COLO829 (cell line): ENCODE measurements at regions not wholly inside any gene's neighbourhood (a gene's known extent, or its start where the extent isn't known, plus 50 kb on each side); places are given as distances from the start of the nearest gene placed in this dataset.
A peak's percentile ranks its signal among the peaks of the same experiment; 100 is the strongest.
"Not testable (repeated sequence)": the region's sequence is repeated elsewhere in the genome, so short reads cannot be mapped to it uniquely, and the experiment has no call there.

Source experiments
- DNase-seq: peaks from one replicate; pipeline ENCODE4 v3.0.0; 2012; ENCODE audit warnings: low spot score

GRCh38 chr18:41693008-41693407 lies 262.0 kb upstream of the PIK3C3 start:
- DNase-seq: no peak

DNA sequence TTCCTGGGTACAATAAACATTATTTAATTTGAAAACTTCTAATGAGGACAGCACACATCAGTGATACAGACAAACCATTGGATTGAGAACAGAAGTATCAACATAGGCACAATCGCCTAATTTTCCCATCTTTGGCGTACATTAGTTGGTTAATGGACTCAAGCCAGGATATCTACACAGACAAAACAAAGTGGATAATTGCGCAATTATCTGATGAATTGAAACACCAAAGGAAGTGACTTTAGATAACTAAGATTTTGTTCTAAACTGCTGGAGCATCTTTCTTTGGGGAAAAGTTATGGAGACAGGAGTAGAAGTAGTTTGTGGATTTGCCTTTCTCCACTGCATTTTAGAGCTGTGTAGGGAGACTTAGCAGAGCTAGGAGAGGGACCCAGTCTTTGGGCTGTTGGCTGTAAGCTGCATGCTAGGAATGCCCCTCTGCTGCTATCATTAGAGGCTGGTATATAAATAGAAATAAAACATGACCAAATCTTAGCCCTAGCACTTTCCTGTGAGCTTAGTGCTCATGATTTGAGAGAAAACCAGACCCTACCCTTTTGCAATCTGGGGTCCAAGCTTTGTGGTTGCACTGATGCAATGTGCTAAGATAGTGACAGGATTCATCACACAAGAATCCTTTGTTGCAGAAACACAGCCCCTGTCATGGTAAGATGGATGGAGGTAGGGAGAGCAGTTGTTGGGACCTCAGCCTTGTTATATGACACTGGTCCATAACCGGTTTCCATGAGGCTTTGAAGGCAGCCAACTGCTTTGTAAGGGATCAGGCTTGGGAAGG lies 264.5 kb upstream of the PIK3C3 start:
- no peak for DNase-seq

GRCh38 chr18:41687138-41687537 lies 267.9 kb upstream of the PIK3C3 start:
- no peak for DNase-seq

GRCh38 chr18:41681138-41681880 lies 273.7 kb upstream of the PIK3C3 start:
- DNase-seq: no peak

DNA sequence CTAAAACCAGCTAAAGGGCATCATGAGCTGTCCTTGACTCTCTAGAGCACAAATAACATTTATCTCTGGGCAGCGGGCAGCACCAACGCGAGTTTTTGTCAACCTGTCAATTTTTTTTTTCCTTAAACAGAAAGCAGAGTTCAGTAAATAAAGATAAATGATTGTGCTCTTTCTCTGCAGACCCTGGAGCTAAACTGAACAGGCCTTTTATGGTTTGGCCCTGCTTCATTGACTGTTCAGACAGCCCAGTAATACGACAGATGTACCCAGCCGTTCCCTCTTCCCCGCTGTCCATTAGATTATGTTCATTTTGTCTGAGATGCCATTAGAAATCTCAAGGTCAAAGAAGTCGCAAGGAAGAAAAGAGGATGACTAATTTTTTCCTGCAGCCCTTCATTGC lies 280.5 kb upstream of the PIK3C3 start:
- DNase-seq: no peak

- DNase-seq: no peak
These were observed 288.8 kb upstream of the PIK3C3 start for GRCh38 chr18:41666231-41666630.

GRCh38 chr18:41665210-41665609 lies 289.8 kb upstream of the PIK3C3 start:
- no peak for DNase-seq

- DNase-seq: no peak
These were observed 294.4 kb upstream of the PIK3C3 start for GRCh38 chr18:41660654-41661053.

- no peak for DNase-seq
These were observed 295.4 kb upstream of the PIK3C3 start for GRCh38 chr18:41659438-41660130.

DNA sequence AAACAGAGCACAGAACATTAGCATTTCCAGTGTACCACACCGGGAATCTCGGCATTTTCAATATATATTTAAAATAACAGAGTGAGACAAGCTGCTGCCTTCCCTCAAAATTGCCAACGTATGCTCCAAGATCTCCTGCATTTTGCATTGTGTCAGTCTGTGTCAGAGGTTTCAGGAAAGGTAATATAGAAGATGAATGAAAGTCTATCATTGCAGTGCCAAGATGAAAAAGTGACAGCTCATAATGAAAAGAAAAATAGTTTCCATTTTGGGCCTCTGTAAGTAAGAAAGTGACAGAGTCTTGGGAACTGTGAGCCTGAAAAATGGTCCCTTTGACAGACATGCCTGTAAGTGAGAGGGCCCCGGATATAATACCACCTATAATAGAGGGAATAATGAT lies 297.8 kb upstream of the PIK3C3 start:
- no peak for DNase-seq

GRCh38 chr18:41655074-41655473 lies 300.0 kb upstream of the PIK3C3 start:
- DNase-seq: no peak

- DNase-seq: no peak
These were observed 307.1 kb upstream of the PIK3C3 start for GRCh38 chr18:41647914-41648313.

DNA sequence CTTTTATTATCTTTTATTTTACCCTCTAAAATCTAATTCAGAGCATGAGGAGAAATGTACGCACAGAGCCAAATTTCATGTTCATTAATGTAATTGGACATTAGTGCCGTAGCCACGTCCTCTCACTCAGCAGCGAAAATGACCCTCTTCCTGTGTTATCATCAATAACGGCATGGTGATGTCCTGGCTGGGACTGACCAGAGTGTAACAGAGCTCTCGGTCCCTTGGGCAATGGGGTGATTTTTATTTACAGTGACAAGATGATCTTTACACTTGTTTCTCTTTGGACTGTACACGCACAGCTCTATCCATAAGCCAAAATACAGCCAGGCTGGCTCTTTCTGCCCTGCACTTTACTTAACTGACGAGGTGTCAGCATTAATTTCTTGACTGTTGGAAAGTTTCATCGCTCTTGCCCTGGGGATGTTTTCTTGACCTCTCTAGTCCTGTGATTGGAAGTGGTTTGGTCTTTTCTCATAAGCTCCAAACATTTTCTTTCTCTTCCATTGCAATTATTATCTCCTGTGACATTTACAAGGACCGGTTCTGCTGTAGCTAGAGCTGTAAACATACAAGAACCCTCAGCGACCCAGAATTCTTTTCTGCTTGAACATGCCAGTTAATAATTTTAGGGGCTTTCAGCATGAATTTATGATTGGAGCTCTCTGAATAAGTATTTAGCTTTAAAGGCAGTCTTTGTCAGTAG lies 308.0 kb upstream of the PIK3C3 start:
- no peak for DNase-seq

- no peak for DNase-seq
These were observed 309.3 kb upstream of the PIK3C3 start for GRCh38 chr18:41645589-41646360.

- DNase-seq: no peak
These were observed 310.6 kb upstream of the PIK3C3 start for GRCh38 chr18:41644466-41644865.

DNA sequence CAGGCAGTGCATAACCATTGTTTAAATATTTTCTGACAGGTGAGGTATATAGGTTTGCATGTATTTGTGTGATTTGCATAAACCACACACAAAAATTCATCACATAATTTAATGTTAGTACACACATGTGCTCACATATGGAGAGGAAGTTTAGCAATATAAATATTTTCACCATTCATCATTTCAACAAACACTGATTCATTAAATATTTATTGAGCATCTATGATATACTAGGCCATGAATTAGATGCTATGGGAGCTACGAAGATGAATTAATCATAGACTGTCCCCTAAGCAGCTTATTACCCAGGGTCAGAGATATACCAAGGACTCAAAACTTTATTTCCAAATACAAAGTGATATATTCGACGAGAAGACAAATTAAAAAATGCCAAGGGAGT lies 311.6 kb upstream of the PIK3C3 start:
- no peak for DNase-seq

GRCh38 chr18:41642756-41643155 lies 312.3 kb upstream of the PIK3C3 start:
- DNase-seq: no peak

- DNase-seq: no peak
These were observed 315.8 kb upstream of the PIK3C3 start for GRCh38 chr18:41639218-41639617.

DNA sequence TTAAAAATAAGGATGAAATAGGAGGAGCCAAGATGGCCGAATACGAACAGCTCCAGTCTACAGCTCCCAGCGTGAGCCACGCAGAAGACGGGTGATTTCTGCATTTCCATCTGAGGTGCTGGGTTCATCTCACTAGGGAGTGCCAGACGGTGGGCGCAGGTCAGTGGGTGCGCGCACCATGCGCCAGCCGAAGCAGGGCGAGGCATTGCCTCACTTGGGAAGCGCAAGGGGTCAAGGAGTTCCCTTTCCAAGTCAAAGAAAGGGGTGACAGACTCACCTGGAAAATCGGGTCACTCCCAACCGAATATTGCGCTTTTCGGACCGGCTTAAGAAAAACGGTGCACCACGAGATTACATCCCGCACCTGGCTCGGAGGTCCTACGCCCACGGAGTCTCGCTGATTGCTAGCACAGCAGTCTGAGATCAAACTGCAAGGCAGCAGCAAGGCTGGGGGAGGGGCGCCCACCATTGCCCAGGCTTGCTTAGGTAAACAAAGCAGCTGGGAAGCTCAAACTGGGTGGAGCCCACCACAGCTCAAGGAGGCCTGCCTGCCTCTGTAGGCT lies 323.2 kb upstream of the PIK3C3 start:
- DNase-seq: not testable (repeated sequence)

DNA sequence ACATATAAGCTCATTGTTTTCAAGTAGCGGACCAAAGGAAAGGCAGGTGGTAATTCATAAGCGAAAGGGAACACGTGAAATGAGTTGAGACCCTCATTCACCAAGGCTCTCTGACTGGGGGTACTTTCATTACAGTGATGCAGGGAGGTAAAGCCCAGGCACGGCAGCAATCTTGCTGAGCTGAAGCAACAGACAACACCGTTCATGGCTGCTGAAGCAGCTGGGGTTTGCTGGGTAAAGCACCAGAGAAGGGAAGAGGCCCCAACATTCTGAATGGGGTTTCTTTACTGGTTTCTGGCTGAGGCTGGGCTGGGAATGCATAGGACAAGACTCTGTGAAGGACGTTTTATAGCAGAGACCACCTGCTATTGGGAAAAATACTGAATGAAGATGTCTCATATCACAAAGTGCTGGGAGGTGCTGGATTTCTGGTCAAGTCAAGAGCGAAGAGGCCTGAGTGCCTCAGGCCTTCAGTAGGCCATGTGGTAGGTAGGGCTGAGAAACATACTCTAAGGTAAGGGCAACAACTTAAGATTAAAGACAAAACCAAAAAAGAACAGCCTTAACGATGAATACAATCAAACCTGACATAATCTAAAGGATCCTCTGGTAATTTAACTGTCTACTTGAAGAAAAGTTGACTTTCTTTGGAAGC lies 324.7 kb upstream of the PIK3C3 start:
- no peak for DNase-seq

GRCh38 chr18:41624460-41624859 lies 330.6 kb upstream of the PIK3C3 start:
- peak; percentile 46 for DNase-seq
